Ishikawa (cell line): ENCODE measurements at regions not wholly inside any gene's neighbourhood (a gene's known extent, or its start where the extent isn't known, plus 50 kb on each side); places are given as distances from the start of the nearest gene placed in this dataset.

Experiments used
- CEBPB ChIP-seq: IDR thresholded peaks from 2 replicates; pipeline ENCODE4 v1.6.1; 2012
- CREB1 ChIP-seq: IDR thresholded peaks from 2 replicates; pipeline ENCODE4 v1.6.1; 2012; ENCODE audit warnings: low read depth
- EGR1 ChIP-seq: IDR thresholded peaks from 2 replicates; pipeline ENCODE4 v1.6.1; 2012
- EP300 ChIP-seq: IDR thresholded peaks from 2 replicates; pipeline ENCODE4 v1.6.1; 2012; ENCODE audit warnings: borderline replicate concordance
- FOXM1 ChIP-seq: IDR thresholded peaks from 2 replicates; pipeline ENCODE4 v1.6.1; 2012; ENCODE audit warnings: low read depth, borderline replicate concordance
- MAX ChIP-seq: IDR thresholded peaks from 2 replicates; pipeline ENCODE4 v1.6.1; 2012
- NFIC ChIP-seq: IDR thresholded peaks from 2 replicates; pipeline ENCODE4 v1.6.1; 2012
- RAD21 ChIP-seq: IDR thresholded peaks from 2 replicates; pipeline ENCODE4 v1.6.1; 2012; ENCODE audit warnings: low read depth
- TAF1 ChIP-seq: IDR thresholded peaks from 2 replicates; pipeline ENCODE4 v1.6.1; 2012; ENCODE audit warnings: low read depth, mild to moderate bottlenecking
- TCF12 ChIP-seq: IDR thresholded peaks from 2 replicates; pipeline ENCODE4 v1.6.1; 2012; ENCODE audit warnings: low read depth
- TEAD4 ChIP-seq: IDR thresholded peaks from 2 replicates; pipeline ENCODE4 v1.6.1; 2012
- USF1 ChIP-seq: IDR thresholded peaks from 2 replicates; pipeline ENCODE4 v1.6.1; 2012
- YY1 ChIP-seq: IDR thresholded peaks from 2 replicates; pipeline ENCODE4 v1.6.1; 2012; ENCODE audit warnings: low read depth
- ZBTB7A ChIP-seq: IDR thresholded peaks from 2 replicates; pipeline ENCODE4 v1.6.1; 2012; ENCODE audit warnings: low read depth
- TF ChIP-seq, protein P1 (sequence below): IDR thresholded peaks from 2 replicates; pipeline ENCODE4 v1.6.1; 2012; ENCODE audit warnings: low read depth, mild to moderate bottlenecking

- no peak for TF ChIP-seq EP300
- TF ChIP-seq CREB1, result no peak
- TF ChIP-seq, protein P1, sequence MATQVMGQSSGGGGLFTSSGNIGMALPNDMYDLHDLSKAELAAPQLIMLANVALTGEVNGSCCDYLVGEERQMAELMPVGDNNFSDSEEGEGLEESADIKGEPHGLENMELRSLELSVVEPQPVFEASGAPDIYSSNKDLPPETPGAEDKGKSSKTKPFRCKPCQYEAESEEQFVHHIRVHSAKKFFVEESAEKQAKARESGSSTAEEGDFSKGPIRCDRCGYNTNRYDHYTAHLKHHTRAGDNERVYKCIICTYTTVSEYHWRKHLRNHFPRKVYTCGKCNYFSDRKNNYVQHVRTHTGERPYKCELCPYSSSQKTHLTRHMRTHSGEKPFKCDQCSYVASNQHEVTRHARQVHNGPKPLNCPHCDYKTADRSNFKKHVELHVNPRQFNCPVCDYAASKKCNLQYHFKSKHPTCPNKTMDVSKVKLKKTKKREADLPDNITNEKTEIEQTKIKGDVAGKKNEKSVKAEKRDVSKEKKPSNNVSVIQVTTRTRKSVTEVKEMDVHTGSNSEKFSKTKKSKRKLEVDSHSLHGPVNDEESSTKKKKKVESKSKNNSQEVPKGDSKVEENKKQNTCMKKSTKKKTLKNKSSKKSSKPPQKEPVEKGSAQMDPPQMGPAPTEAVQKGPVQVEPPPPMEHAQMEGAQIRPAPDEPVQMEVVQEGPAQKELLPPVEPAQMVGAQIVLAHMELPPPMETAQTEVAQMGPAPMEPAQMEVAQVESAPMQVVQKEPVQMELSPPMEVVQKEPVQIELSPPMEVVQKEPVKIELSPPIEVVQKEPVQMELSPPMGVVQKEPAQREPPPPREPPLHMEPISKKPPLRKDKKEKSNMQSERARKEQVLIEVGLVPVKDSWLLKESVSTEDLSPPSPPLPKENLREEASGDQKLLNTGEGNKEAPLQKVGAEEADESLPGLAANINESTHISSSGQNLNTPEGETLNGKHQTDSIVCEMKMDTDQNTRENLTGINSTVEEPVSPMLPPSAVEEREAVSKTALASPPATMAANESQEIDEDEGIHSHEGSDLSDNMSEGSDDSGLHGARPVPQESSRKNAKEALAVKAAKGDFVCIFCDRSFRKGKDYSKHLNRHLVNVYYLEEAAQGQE, result no peak
- no peak for TF ChIP-seq ZBTB7A
- no peak for TF ChIP-seq USF1
- no peak for TF ChIP-seq CEBPB
- no peak for TF ChIP-seq NFIC
- no peak for TF ChIP-seq EGR1
- no peak for TF ChIP-seq YY1
- no peak for TF ChIP-seq RAD21
- TF ChIP-seq TEAD4, result no peak
- no peak for TF ChIP-seq FOXM1
- no peak for TF ChIP-seq TCF12
- no peak for TF ChIP-seq MAX
- no peak for TF ChIP-seq TAF1
Observed at GRCh38 chr7:25656581-25657026, 428.3 kb upstream of the NPVF start.

DNA sequence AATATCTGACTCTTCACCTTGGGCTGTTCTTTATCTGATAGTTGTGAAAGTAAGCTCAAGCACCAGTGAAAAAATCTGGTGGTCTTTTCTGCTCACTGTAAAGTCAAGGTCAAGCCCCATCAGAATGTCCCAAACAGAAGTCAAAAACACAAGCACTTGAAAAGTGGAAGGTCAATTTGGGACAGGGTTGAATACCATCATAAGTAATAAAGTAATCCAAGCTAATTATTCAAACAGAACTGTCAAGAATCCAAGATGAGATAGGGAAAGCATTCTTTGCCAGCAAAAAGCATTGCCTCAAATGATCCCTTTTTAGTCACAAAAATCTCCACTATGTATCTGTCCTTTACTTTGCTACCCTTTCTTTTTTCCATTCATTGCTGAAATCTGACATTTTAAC is 430.1 kb upstream of the NPVF start:
- TF ChIP-seq RAD21, result no peak
- no peak for TF ChIP-seq NFIC
- no peak for TF ChIP-seq YY1
- no peak for TF ChIP-seq TCF12
- no peak for TF ChIP-seq TAF1
- TF ChIP-seq FOXM1, result no peak
- TF ChIP-seq CEBPB, result no peak
- no peak for TF ChIP-seq TEAD4
- no peak for TF ChIP-seq EGR1
- no peak for TF ChIP-seq MAX
- TF ChIP-seq USF1, result no peak
- no peak for TF ChIP-seq EP300
- TF ChIP-seq, protein P1, result no peak

- TF ChIP-seq FOXM1, result no peak
- no peak for TF ChIP-seq TCF12
- TF ChIP-seq MAX, result no peak
- TF ChIP-seq YY1, result no peak
- TF ChIP-seq, protein P1, result no peak
- no peak for TF ChIP-seq EGR1
- no peak for TF ChIP-seq ZBTB7A
- TF ChIP-seq EP300, result no peak
- no peak for TF ChIP-seq CREB1
- no peak for TF ChIP-seq TEAD4
- TF ChIP-seq USF1, result no peak
- no peak for TF ChIP-seq NFIC
- TF ChIP-seq TAF1, result no peak
- no peak for TF ChIP-seq CEBPB
- no peak for TF ChIP-seq RAD21
Observed at GRCh38 chr7:25659841-25660240, 431.6 kb upstream of the NPVF start.
